HepG2 (cell line): ENCODE measurements at regions not wholly inside any gene's neighbourhood (a gene's known extent, or its start where the extent isn't known, plus 50 kb on each side); places are given as distances from the start of the nearest gene placed in this dataset.

Experiments
- ATAC-seq: fragments of 200-7000 bp; cut with Tn5 transposase; 3 replicates; pipeline ENCODE4 v1.9.1; 2020; ENCODE audit warnings: mild to moderate bottlenecking, moderate library complexity
- BruUV-seq: library from RNA; stranded (reverse); fragments of 400-500 nt; replicated peaks from 2 replicates; lab custom pipeline; 2021; lab: Mats Ljungman, UMichigan
- CTCF ChIA-PET: fragments of 300-600 bp; formaldehyde crosslinking; extraction: SDS; loops from one replicate; lab custom pipeline; 2021; ENCODE audit warnings: low total read pairs, inconsistent platforms, low intra/inter-chr PET ratio; lab: Yijun Ruan, JAX
- POLR2A ChIA-PET: fragments of 350-600 bp; sonication (Branson Sonifier 250); formaldehyde crosslinking; loops from one replicate; lab custom pipeline; 2020; ENCODE audit warnings: antibody characterized with exemption, inconsistent platforms; lab: Yijun Ruan, JAX
- DNase-seq: peaks from one replicate; pipeline ENCODE4 v3.0.0-alpha.2; 2015; ENCODE audit warnings: low spot score
- FAIRE-seq: peaks from 3 replicates; lab custom pipeline; 2011; peaks lifted over from hg19 to GRCh38; lab: Jason Lieb, UNC
- H2AFZ ChIP-seq: one replicate; pipeline ENCODE4 v1.6.1; 2011; ENCODE audit warnings: low read length, inconsistent platforms
- H3K27ac ChIP-seq: fragments of 300-600 bp; 3 replicates; pipeline ENCODE4 v1.8.0; 2011; ENCODE audit warnings: mixed run types, mild to moderate bottlenecking, mixed read lengths, low read length, inconsistent platforms; ENCODE audit not compliant: insufficient read depth; ENCODE audit errors: extremely low read length
- H3K27me3 ChIP-seq, 2 experiments: fragments of 200-600 bp in 1 of 2; 2 replicates in 1 of 2; 3 replicates in 1 of 2; pipeline versions ENCODE4 v1.6.0 to v1.8.0; 2011; ENCODE audit warnings: low read length in 2 of 2, mild to moderate bottlenecking in 2 of 2, moderate library complexity in 2 of 2, inconsistent platforms in 1 of 2; ENCODE audit not compliant: insufficient read depth in 2 of 2, control insufficient read depth in 1 of 2
- H3K36me3 ChIP-seq, 2 experiments: fragments of 200-600 bp in 1 of 2; replicated peaks in 1 of 2; 2 replicates in 1 of 2; 3 replicates in 1 of 2; pipeline versions ENCODE4 v1.5.1 to v1.8.0; 2011; ENCODE audit warnings: low read length in 2 of 2, inconsistent platforms in 1 of 2; ENCODE audit not compliant: insufficient read depth in 2 of 2, control insufficient read depth in 1 of 2
- H3K4me1 ChIP-seq: 2 replicates; pipeline ENCODE4 v1.5.1; 2012; ENCODE audit warnings: low read length, inconsistent platforms; ENCODE audit not compliant: insufficient read depth
- H3K4me2 ChIP-seq: 2 replicates; pipeline ENCODE4 v1.6.0; 2011; ENCODE audit warnings: low read depth, low read length, inconsistent platforms
- H3K4me3 ChIP-seq, 3 experiments: fragments of 200-600 bp in 1 of 3; sonication (generic), shearing (Covaris generic) in 1 of 3; replicated peaks in 1 of 3; 2 replicates each; pipeline ENCODE4 v1.5.1; 2011 to 2016; ENCODE audit warnings: low read length in 3 of 3, inconsistent platforms in 2 of 3, low read depth in 2 of 3, mild to moderate bottlenecking in 2 of 3, control low read depth in 1 of 3, mixed read lengths in 1 of 3; ENCODE audit not compliant: insufficient read depth in 1 of 3
- H3K79me2 ChIP-seq: one replicate; pipeline ENCODE4 v1.6.1; 2011; ENCODE audit warnings: low read length, inconsistent platforms; ENCODE audit not compliant: insufficient read depth
- H3K9ac ChIP-seq: 2 replicates; pipeline ENCODE4 v1.6.0; 2011; ENCODE audit warnings: mild to moderate bottlenecking, low read depth, low read length, inconsistent platforms; ENCODE audit not compliant: insufficient read depth
- H3K9me3 ChIP-seq: 2 replicates; pipeline ENCODE4 v1.5.1; 2012; ENCODE audit warnings: mild to moderate bottlenecking, low read length
- H4K20me1 ChIP-seq: 2 replicates; pipeline ENCODE4 v1.6.0; 2011; ENCODE audit warnings: inconsistent platforms, mild to moderate bottlenecking, low read length, moderate library complexity; ENCODE audit not compliant: insufficient read depth
- ARID3A ChIP-seq: IDR thresholded peaks from 2 replicates; pipeline ENCODE4 v1.6.1; 2012; ENCODE audit warnings: low read depth, low read length, improper control_type of control experiment
- ARID5B ChIP-seq: IDR thresholded peaks from 2 replicates; pipeline ENCODE4 v1.4.0; 2020; ENCODE audit warnings: mild to moderate bottlenecking, missing genetic modification reagents
- ATF3 ChIP-seq: sonication (generic); formaldehyde crosslinking; IDR thresholded peaks from 2 replicates; pipeline ENCODE4 v1.4.0; 2020; ENCODE audit warnings: missing genetic modification reagents
- FIP1L1 ChIP-seq: fragments of 200-400 bp; formaldehyde crosslinking; IDR thresholded peaks from 2 replicates; pipeline ENCODE4 v1.6.1; 2018; ENCODE audit warnings: low read depth, mild to moderate bottlenecking, low read length, moderate library complexity, borderline replicate concordance; ENCODE audit not compliant: insufficient read depth
- FOSL2 ChIP-seq: sonication (generic); formaldehyde crosslinking; IDR thresholded peaks from 2 replicates; pipeline ENCODE4 v1.4.0; 2020; ENCODE audit warnings: missing genetic modification reagents
- GABPA ChIP-seq, 2 experiments: IDR thresholded peaks; 2 replicates each; pipeline ENCODE4 v1.6.1; 2011 to 2016; ENCODE audit warnings: low read depth in 2 of 2, low read length in 1 of 2, missing biosample characterization in 1 of 2, missing genetic modification characterization in 1 of 2
- HNF4A ChIP-seq: sonication (generic); formaldehyde crosslinking; IDR thresholded peaks from 2 replicates; pipeline ENCODE4 v1.4.0; 2020; ENCODE audit warnings: missing genetic modification reagents
- PREB ChIP-seq: sonication (generic); formaldehyde crosslinking; IDR thresholded peaks from 2 replicates; pipeline ENCODE4 v1.4.0; 2020; ENCODE audit warnings: missing genetic modification reagents
- TBX3 ChIP-seq: fragments of 450-650 bp; IDR thresholded peaks from 2 replicates; pipeline ENCODE4 v1.6.1; 2017; ENCODE audit warnings: antibody characterized with exemption, mild to moderate bottlenecking, inconsistent platforms, borderline replicate concordance
- ZNF562 ChIP-seq: sonication (generic); formaldehyde crosslinking; IDR thresholded peaks from 2 replicates; pipeline ENCODE4 v1.8.0; 2022; ENCODE audit warnings: missing genetic modification reagents, borderline replicate concordance
- ZNF7 ChIP-seq: IDR thresholded peaks from 2 replicates; pipeline ENCODE4 v1.6.1; 2016; ENCODE audit warnings: missing biosample characterization, missing genetic modification reagents
- WGBS: methylation state at CpG from one replicate; pipeline ENCODE4 v1.1.6; 2017; ENCODE audit warnings: low lambda C conversion rate; 5-methylcytosine and 5-hydroxymethylcytosine counted together
- in situ Hi-C: cut with HindIII; loops from 2 replicates; pipeline ENCODE4 v1.10.0; 2017; ENCODE audit warnings: low pct_unique_long_range_greater_than_20kb; ENCODE audit not compliant: extremely low pct_ligation_motif_present
- intact Hi-C: fragments of 100-400 bp; cut with micrococcal nuclease; formaldehyde crosslinking; loops from one replicate; pipeline ENCODE4 v1.10.0; 2022; ENCODE audit not compliant: unreplicated experiment

GRCh38 chr11:28836285-28837081 is 728.3 kb downstream of the METTL15 start (continued):
- TF ChIP-seq ZNF7 (0 out of 2 replicates have a peak, but pooled peaks have one; percentile 8), GABPA (IDR thresholded peaks at IDR 0.05; ENCODE audit: low read depth, low read length) (no peak), GABPA (CRISPR knock-in tag; IDR thresholded peaks at IDR 0.05; ENCODE audit: low read depth) (peak; percentile 62), FOSL2 (CRISPR knock-in tag) (peak; percentile 61), HNF4A (peak; percentile 43), ARID5B (peak; percentile 25; the same call in 1 of the 2 replicates), ARID3A (peak; percentile 59; the same call in 1 of the 2 replicates)

GRCh38 chr11:28835790-28836189 is 727.6 kb downstream of the METTL15 start:
- intact Hi-C loops = no loop called here
- Histone ChIP-seq H4K20me1 (no peaks in the 10 kb centered on the region), H3K4me1 (peaks cover 18% of the 10 kb centered on the region)
- FAIRE-seq = no peak
- TF ChIP-seq PREB (no peak), TBX3 (no peak), ATF3 (CRISPR knock-in tag) (no peak), FIP1L1 (no peak), ZNF562 (no peak)
- TF ChIP-seq, all 625 proteins: peak for 0
- BruUV-seq = no TSS peak
- ChIA-PET POLR2A (no interaction called here), CTCF (no interaction called here)
- ATAC-seq (no peak), DNase-seq (no peak)
- no peak overlapping the region for H3K4me2 ChIP-seq
- no peak overlapping the region for H2AFZ ChIP-seq
- no peaks in the 10 kb centered on the region for H3K36me3 ChIP-seq
- no peak overlapping the region for H3K4me3 ChIP-seq
- H3K27me3 ChIP-seq = no peaks in the 10 kb centered on the region
- no peak overlapping the region for H3K27ac ChIP-seq
- H3K79me2 ChIP-seq = no peaks in the 10 kb centered on the region
- no peak overlapping the region for H3K9ac ChIP-seq
- no peaks in the 10 kb centered on the region for H3K9me3 ChIP-seq
- in situ Hi-C loops = no loop called here
- WGBS = 28% methylated on average over 3 of the region's 3 CpGs
